Keratinocyte (primary cell): ENCODE measurements at regions not wholly inside any gene's neighbourhood (a gene's known extent, or its start where the extent isn't known, plus 50 kb on each side); places are given as distances from the start of the nearest gene placed in this dataset.

Experiments
- EZH2 ChIP-seq: IDR thresholded peaks from one replicate; pipeline ENCODE4 v1.6.1; 2012; ENCODE audit warnings: inconsistent platforms, mild to moderate bottlenecking, low read length, moderate library complexity
- TF ChIP-seq, protein P1 (sequence below), 3 experiments: IDR thresholded peaks in 1 of 3; conservative IDR thresholded peaks in 1 of 3; optimal IDR thresholded peaks in 1 of 3; 2 replicates in 2 of 3; 3 replicates in 1 of 3; pipeline versions ENCODE3 to v1.5.1; 2011; ENCODE audit warnings: low read length in 3 of 3, mild to moderate bottlenecking in 3 of 3, moderate library complexity in 2 of 3, control low read depth in 1 of 3, inconsistent platforms in 1 of 3; ENCODE audit not compliant: insufficient read depth in 2 of 3; ENCODE audit errors: extremely low read depth in 1 of 3

DNA sequence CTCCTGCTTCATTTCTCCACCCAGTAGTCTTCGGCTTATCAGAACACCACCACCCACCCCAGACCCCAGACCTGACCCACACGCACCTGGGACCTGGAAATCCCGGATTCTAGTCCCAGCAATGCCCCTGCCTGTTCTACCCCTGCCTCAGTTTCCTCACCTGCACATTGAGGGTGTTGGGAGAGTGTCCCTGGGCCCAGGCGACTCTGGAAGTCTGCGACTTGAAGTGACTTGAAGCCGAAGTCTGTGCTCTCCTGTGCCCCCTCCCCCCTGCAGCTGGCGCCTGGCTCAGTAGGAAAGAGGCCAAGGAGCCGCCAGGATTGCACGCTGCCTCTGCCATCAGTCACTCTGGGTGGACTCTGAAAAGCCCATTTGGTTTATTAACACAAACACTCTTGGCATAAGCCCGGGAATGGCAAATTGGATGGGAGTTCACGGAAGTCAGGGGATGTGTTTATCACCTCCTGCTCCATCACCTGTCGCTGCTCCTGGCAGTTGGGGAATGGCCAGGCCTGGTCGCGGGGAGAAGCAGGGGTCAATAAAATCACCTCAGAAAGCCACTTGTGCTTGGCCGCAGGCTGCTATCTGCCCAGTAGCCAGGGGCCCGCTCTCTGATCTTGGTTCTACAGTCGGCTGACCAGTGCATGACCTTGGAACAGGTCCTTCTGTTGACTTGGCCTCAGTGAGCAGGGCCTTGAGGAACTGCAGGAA is 132.7 kb downstream of the ACTL8 start:
- no peak for TF ChIP-seq EZH2
- TF ChIP-seq, protein P1, sequence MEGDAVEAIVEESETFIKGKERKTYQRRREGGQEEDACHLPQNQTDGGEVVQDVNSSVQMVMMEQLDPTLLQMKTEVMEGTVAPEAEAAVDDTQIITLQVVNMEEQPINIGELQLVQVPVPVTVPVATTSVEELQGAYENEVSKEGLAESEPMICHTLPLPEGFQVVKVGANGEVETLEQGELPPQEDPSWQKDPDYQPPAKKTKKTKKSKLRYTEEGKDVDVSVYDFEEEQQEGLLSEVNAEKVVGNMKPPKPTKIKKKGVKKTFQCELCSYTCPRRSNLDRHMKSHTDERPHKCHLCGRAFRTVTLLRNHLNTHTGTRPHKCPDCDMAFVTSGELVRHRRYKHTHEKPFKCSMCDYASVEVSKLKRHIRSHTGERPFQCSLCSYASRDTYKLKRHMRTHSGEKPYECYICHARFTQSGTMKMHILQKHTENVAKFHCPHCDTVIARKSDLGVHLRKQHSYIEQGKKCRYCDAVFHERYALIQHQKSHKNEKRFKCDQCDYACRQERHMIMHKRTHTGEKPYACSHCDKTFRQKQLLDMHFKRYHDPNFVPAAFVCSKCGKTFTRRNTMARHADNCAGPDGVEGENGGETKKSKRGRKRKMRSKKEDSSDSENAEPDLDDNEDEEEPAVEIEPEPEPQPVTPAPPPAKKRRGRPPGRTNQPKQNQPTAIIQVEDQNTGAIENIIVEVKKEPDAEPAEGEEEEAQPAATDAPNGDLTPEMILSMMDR (optimal IDR thresholded peaks at IDR 0.05 in 1 of 3, IDR thresholded peaks at IDR 0.05 in 1 of 3, conservative IDR thresholded peaks at IDR 0.05 in 1 of 3; ENCODE audit: extremely low read depth in 1 of 3, insufficient read depth in 2 of 3, low read length in 3 of 3): no peak
